Keratinocyte (primary cell): ENCODE measurements at regions not wholly inside any gene's neighbourhood (a gene's known extent, or its start where the extent isn't known, plus 50 kb on each side); places are given as distances from the start of the nearest gene placed in this dataset.

Experiments used
- DNase-seq: peaks from one replicate; pipeline ENCODE4 v3.0.0-alpha.2; 2011; ENCODE audit warnings: low read depth, missing footprints, low spot score
- FAIRE-seq: peaks from 2 replicates; lab custom pipeline; 2011; peaks lifted over from hg19 to GRCh38; lab: Jason Lieb, UNC
- H2AFZ ChIP-seq: 2 replicates; pipeline ENCODE4 v1.6.0; 2012; ENCODE audit warnings: low read length, control low read depth, inconsistent platforms; ENCODE audit not compliant: control insufficient read depth
- H3K27ac ChIP-seq: 2 replicates; pipeline ENCODE4 v1.5.1; 2011; ENCODE audit warnings: low read length; ENCODE audit not compliant: control insufficient read depth, insufficient read depth
- H3K27me3 ChIP-seq: 3 replicates; pipeline ENCODE4 v1.6.0; 2011; ENCODE audit warnings: low read length; ENCODE audit not compliant: control insufficient read depth, insufficient read depth; ENCODE audit errors: extremely low read depth
- H3K36me3 ChIP-seq, 2 experiments: 2 replicates in 1 of 2; 3 replicates in 1 of 2; pipeline ENCODE4 v1.5.1; 2011; ENCODE audit warnings: low read length in 2 of 2, mild to moderate bottlenecking in 1 of 2; ENCODE audit not compliant: control insufficient read depth in 2 of 2, insufficient read depth in 2 of 2; ENCODE audit errors: extremely low read depth in 1 of 2
- H3K4me1 ChIP-seq: 3 replicates; pipeline ENCODE4 v1.5.1; 2011; ENCODE audit warnings: low read length; ENCODE audit not compliant: control insufficient read depth, insufficient read depth; ENCODE audit errors: extremely low read depth
- H3K4me2 ChIP-seq: 3 replicates; pipeline ENCODE4 v1.6.0; 2011; ENCODE audit warnings: low read depth, low read length; ENCODE audit not compliant: control insufficient read depth, insufficient read depth; ENCODE audit errors: extremely low read depth
- H3K4me3 ChIP-seq, 3 experiments: fragments of 200-600 bp in 1 of 3; sonication (generic) in 1 of 3; 2 replicates in 2 of 3; 3 replicates in 1 of 3; pipeline ENCODE4 v1.5.1; 2011 to 2016; ENCODE audit warnings: low read length in 3 of 3, mild to moderate bottlenecking in 3 of 3, control low read depth in 2 of 3, inconsistent platforms in 1 of 3, low read depth in 1 of 3, mixed read lengths in 1 of 3, mixed run types in 1 of 3, moderate library complexity in 1 of 3; ENCODE audit not compliant: control insufficient read depth in 2 of 3, insufficient read depth in 2 of 3; ENCODE audit errors: extremely low read depth in 1 of 3
- H3K79me2 ChIP-seq: 2 replicates; pipeline ENCODE4 v1.6.0; 2012; ENCODE audit warnings: low read length; ENCODE audit not compliant: control insufficient read depth, insufficient read depth
- H3K9ac ChIP-seq: 3 replicates; pipeline ENCODE4 v1.6.0; 2011; ENCODE audit warnings: low read length; ENCODE audit not compliant: control insufficient read depth, insufficient read depth; ENCODE audit errors: extremely low read depth
- H3K9me1 ChIP-seq: 3 replicates; pipeline ENCODE4 v1.6.0; 2011; ENCODE audit warnings: low read length; ENCODE audit not compliant: control insufficient read depth, insufficient read depth; ENCODE audit errors: extremely low read depth
- H3K9me3 ChIP-seq: 2 replicates; pipeline ENCODE4 v1.5.1; 2012; ENCODE audit warnings: low read depth, low read length; ENCODE audit not compliant: control insufficient read depth
- H4K20me1 ChIP-seq: 3 replicates; pipeline ENCODE4 v1.6.0; 2011; ENCODE audit warnings: low read length; ENCODE audit not compliant: control insufficient read depth, insufficient read depth; ENCODE audit errors: extremely low read depth
- CTCF ChIP-seq, 3 experiments: IDR thresholded peaks in 1 of 3; conservative IDR thresholded peaks in 1 of 3; optimal IDR thresholded peaks in 1 of 3; 2 replicates in 2 of 3; 3 replicates in 1 of 3; pipeline versions ENCODE3 to v1.5.1; 2011; ENCODE audit warnings: low read length in 3 of 3, mild to moderate bottlenecking in 3 of 3, moderate library complexity in 2 of 3, control low read depth in 1 of 3, inconsistent platforms in 1 of 3; ENCODE audit not compliant: insufficient read depth in 2 of 3; ENCODE audit errors: extremely low read depth in 1 of 3
- EZH2 ChIP-seq: IDR thresholded peaks from one replicate; pipeline ENCODE4 v1.6.1; 2012; ENCODE audit warnings: inconsistent platforms, mild to moderate bottlenecking, low read length, moderate library complexity
- dilution Hi-C: fragments of 300-500 bp; cut with MboI; formaldehyde crosslinking; loops from one replicate; pipeline ENCODE4 v1.7.0; 2020; ENCODE audit warnings: low sequenced_read_pairs; ENCODE audit not compliant: extremely low pct_ligation_motif_present

DNA sequence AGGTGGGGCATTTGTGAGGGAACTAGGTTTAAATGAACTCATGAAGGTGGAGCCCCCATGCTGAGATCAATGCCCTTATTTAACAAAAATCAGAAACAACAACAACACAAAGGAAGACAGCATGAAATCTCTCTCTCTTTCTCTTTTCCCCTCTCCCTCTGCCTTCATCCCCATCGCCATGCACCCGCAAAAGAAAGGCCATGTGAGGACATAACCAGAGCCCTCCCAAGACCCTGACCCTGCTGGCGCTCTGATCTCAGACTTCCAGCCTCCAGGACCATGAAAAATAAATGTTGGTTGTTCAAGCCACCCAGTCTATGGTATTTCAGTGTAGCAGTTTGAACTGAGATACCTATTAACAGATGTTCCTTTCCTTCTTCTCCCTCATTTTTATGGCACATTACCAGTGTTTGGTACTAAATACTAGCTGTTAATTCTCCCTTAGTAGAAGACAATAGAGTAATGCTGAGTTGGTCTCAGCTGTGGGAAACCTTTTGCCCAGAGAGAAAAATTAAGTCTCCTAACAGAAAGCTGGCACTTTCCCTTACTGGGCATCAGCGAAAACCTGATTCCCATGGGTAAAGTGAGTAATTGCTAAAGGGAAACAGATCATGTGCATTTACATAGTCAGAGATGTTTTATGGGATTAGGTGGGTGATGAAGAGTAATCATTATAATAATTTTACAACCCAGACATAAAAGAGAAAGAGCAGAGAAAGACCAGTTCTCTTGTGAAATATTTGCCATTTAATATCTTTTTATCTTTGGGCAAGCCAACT is 264.0 kb upstream of the PLEKHG7 start:
- Histone ChIP-seq H3K36me3 (no peaks in the 10 kb centered on the region), H3K4me3 (no peak overlapping the region), H3K27ac (no peak overlapping the region), H3K4me1 (peaks cover 9% of the 10 kb centered on the region), H3K9me1 (no peaks in the 10 kb centered on the region), H3K27me3 (no peaks in the 10 kb centered on the region), H4K20me1 (no peaks in the 10 kb centered on the region), H2AFZ (no peak overlapping the region), H3K9ac (no peak overlapping the region), H3K4me2 (no peak overlapping the region), H3K9me3 (no peaks in the 10 kb centered on the region), H3K79me2 (no peaks in the 10 kb centered on the region)
- TF ChIP-seq EZH2 (no peak), CTCF (optimal IDR thresholded peaks at IDR 0.05 in 1 of 3, IDR thresholded peaks at IDR 0.05 in 1 of 3, conservative IDR thresholded peaks at IDR 0.05 in 1 of 3; ENCODE audit: extremely low read depth in 1 of 3, insufficient read depth in 2 of 3, low read length in 3 of 3) (no peak)
- dilution Hi-C loops = no loop called here
- no peak for FAIRE-seq
- no peak for DNase-seq

GRCh38 chr12:92437452-92437851 is 265.3 kb upstream of the PLEKHG7 start:
- TF ChIP-seq CTCF (optimal IDR thresholded peaks at IDR 0.05 in 1 of 3, IDR thresholded peaks at IDR 0.05 in 1 of 3, conservative IDR thresholded peaks at IDR 0.05 in 1 of 3; ENCODE audit: extremely low read depth in 1 of 3, insufficient read depth in 2 of 3, low read length in 3 of 3) (no peak), EZH2 (no peak)
- Histone ChIP-seq H2AFZ (no peak overlapping the region), H4K20me1 (no peaks in the 10 kb centered on the region), H3K27me3 (no peaks in the 10 kb centered on the region), H3K4me1 (peaks cover 5% of the 10 kb centered on the region), H3K4me3 (no peak overlapping the region), H3K27ac (no peak overlapping the region), H3K9me3 (no peaks in the 10 kb centered on the region), H3K79me2 (no peaks in the 10 kb centered on the region), H3K4me2 (no peak overlapping the region), H3K9ac (no peak overlapping the region), H3K36me3 (no peaks in the 10 kb centered on the region), H3K9me1 (no peaks in the 10 kb centered on the region)
- DNase-seq (no peak), FAIRE-seq (no peak)
- dilution Hi-C loops = no loop called here
